ENCODE measurements at regions not wholly inside any gene's neighbourhood (a gene's known extent, or its start where the extent isn't known, plus 50 kb on each side); places are given as distances from the start of the nearest gene placed in this dataset.

DNA sequence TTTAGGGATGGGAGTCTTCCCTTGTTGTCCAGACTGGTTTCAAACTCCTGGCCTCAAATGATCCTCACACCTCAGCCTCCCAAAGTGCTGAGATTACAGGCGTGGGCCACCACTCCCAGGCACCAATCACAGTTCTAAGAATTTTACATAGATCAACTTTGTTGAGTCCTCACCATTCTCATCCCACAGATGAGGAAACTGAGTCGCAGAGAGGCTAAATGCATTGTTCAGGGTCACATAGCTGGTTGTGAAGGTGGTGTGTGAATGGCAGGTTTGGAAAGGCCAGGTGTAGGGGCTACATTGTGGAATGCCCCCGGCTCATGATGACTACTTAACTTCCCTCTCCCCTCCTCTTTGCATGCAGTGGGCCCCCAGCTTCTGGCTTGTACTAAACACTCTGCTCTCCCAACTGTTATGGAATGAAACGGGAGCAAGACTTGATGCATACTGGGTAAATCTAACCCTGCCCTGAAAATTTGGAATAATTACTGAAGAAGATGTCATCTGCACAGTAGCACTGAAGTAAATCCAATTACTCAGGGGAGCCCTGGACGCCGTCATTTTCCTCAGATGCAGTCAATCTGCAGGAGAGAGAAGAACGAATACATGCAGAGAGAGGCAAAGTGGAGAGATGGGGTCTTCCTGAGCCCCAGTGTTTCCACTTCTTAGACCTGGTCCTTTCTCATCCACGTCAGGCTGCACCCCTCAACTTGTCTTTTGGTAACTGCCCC, 102.3 kb upstream of the ZNF217 start:
- TF ChIP-seq, protein P1, sequence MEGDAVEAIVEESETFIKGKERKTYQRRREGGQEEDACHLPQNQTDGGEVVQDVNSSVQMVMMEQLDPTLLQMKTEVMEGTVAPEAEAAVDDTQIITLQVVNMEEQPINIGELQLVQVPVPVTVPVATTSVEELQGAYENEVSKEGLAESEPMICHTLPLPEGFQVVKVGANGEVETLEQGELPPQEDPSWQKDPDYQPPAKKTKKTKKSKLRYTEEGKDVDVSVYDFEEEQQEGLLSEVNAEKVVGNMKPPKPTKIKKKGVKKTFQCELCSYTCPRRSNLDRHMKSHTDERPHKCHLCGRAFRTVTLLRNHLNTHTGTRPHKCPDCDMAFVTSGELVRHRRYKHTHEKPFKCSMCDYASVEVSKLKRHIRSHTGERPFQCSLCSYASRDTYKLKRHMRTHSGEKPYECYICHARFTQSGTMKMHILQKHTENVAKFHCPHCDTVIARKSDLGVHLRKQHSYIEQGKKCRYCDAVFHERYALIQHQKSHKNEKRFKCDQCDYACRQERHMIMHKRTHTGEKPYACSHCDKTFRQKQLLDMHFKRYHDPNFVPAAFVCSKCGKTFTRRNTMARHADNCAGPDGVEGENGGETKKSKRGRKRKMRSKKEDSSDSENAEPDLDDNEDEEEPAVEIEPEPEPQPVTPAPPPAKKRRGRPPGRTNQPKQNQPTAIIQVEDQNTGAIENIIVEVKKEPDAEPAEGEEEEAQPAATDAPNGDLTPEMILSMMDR (IDR thresholded peaks at IDR 0.05) = no peak
- TF ChIP-seq POLR2A (IDR thresholded peaks at IDR 0.05) = no peak
- no peak for TF ChIP-seq EP300 (IDR thresholded peaks at IDR 0.05)
